IPS-NIHi7 (cell line): ENCODE measurements at regions not wholly inside any gene's neighbourhood (a gene's known extent, or its start where the extent isn't known, plus 50 kb on each side); places are given as distances from the start of the nearest gene placed in this dataset.
"Not testable (repeated sequence)": the region's sequence is repeated elsewhere in the genome, so short reads cannot be mapped to it uniquely, and the experiment has no call there.

Source experiments
- DNase-seq: peaks from one replicate; pipeline ENCODE4 v3.0.0; 2012; ENCODE audit warnings: mixed read lengths; ENCODE audit errors: extremely low spot score

GRCh38 chr4:28469387-28469786, 1608.7 kb downstream of the STIM2 start:
- DNase-seq = no peak

GRCh38 chr4:28469886-28470285, 1609.2 kb downstream of the STIM2 start:
- DNase-seq = no peak

- DNase-seq = no peak
Observed at GRCh38 chr4:28475381-28475780, 1614.7 kb downstream of the STIM2 start.

DNA sequence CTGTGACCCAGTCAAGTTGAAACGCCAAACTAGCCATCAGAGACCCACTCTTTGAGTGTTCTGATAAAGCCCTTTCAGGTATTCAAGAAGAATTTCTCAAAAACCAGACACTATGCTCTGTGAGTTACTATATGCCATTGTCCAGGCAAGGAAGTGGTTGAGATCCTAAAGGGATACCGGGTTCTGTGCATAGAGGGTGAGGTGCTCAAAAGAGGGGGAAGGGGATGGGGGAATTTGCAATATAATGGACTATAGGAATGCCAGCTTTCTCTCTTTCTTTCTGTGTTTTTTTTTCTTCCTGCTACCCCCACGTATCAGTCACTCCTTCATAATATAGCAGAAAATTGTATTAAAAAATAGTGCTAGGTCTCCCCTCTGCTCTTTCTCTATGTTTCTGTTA, 1619.0 kb downstream of the STIM2 start:
- DNase-seq = no peak

DNA sequence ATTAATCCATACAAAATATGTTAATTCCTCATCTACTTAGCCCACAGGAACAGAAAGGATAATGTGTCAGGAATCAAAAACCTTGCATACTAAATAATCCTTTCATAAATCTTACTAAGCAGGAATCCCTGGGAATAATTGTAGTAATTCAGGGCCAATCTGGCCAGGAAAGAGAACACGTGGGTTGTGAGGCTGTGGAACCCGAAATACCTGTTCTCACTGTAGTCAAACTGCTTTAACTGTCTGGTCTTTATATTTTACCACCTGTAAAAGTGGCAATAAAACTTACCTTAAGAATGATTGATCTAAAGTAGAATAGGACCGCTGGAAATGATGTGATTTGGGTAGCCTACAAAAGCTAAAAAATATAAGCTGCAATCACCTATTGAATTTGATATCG, 1620.9 kb downstream of the STIM2 start:
- no peak for DNase-seq

DNA sequence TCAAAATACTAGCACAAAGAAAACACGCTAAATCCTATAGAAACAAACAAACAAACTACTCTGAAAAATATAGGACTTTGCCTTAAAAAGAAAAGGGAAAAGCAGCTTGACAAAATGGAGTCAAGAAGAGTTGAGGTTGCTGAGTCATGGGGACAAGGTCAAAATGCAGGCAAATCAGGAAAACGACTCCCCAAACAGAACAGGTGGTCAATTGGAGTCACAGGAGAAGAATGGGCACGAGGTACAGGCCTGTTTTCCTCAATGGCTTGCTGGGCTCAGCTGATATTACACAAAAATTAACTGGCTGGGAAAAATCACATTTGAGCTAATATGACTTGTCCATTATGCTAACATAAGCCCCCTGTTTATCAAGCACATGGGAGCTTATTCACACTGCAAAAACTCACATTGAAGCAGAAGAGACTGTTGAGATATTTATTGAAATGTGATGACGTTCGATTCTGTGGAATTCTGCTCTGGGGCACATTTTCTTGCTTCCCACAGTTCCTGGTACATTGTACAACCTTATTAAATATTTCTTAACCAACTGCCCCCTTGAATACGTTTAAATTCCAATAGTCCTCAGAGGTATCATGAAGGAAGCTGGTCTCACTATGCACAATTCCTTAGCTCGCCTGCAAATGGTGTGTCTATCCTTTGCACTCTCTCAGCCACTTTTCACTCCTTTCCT, 1622.1 kb downstream of the STIM2 start:
- no peak for DNase-seq

DNA sequence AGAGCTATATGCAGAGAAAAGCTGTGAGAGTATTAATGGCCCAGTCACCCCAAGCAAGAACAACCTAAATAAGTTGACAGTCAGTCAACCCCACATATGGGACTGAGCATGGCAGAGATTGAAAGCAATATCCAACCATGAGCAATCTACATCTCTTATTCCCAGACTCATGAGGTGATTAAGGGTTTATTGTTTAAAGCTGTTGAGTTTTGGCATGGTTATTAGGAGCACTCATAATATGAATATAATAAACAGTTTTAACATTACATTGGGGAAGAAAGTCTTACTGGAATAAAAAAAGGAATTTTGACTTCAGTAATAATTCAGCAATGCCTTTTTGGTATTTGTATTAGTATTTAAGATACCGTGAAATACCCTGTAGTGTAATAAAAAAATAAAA, 1627.4 kb downstream of the STIM2 start:
- no peak for DNase-seq

DNA sequence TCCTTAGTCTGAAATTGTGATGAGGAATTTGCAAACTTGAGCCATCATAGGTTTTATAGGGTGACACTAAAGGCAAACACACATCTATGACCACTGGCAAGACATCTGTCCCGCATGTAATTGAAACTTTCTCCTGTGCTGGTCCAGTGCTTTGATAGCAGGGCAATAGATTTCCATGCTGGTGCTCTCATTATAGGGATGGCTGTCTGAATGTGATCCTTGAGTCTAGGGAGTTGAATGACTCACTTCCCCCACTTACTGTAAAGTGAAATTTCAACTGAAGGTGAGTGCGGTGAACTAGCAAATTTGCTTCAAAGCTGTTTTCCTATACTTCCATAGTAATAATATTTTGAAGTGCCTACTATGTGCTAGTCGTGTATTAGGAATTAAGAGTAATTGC, 1630.0 kb downstream of the STIM2 start:
- peak; percentile 14 for DNase-seq

GRCh38 chr4:28505064-28505463, 1644.4 kb downstream of the STIM2 start:
- DNase-seq = no peak

GRCh38 chr4:28508636-28509035, 1648.0 kb downstream of the STIM2 start:
- no peak for DNase-seq

DNA sequence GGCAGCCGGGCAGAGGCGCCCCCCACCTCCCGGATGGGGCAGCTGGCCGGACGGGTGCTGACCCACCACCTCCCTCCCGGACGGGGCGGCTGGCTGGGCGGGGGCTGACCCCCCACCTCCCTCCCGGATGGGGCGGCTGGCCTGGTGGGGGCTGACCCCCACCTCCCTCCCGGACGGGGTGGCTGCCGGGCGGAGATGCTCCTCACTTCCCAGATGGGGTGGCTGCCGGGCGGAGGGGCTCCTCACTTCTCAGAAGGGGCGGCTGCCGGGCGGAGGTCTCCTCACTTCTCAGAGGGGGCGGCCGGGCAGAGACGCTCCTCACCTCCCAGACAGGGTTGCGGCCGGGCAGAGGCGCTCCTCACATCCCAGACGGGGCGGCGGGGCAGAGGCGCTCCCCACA, 1654.1 kb downstream of the STIM2 start:
- DNase-seq = not testable (repeated sequence)

- no peak for DNase-seq
Observed at GRCh38 chr4:28518561-28519165, 1658.0 kb downstream of the STIM2 start.

GRCh38 chr4:28523681-28524190, 1663.1 kb downstream of the STIM2 start:
- DNase-seq = no peak

- no peak for DNase-seq
Observed at GRCh38 chr4:28536124-28536523, 1675.5 kb downstream of the STIM2 start.

GRCh38 chr4:28545986-28546385, 1685.3 kb downstream of the STIM2 start:
- DNase-seq = no peak

DNA sequence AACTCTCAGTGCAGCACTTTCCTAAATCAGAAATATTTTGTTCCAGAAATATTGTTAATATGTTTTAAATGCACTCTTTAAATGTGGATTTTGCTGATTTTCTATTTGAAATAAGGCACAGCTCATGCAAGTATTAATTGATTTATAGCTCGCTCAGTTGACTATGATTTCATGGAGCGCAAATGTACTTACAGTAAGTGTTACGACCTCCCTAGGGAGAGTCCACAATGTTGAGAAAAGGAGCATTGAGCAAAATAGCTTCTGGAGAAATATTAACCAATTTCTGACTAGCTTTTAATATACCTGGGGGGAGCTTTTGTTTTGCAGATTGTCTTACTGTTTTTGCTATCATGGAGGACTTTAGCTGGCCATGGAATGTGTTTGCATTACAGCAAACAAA, 1687.5 kb downstream of the STIM2 start:
- no peak for DNase-seq

DNA sequence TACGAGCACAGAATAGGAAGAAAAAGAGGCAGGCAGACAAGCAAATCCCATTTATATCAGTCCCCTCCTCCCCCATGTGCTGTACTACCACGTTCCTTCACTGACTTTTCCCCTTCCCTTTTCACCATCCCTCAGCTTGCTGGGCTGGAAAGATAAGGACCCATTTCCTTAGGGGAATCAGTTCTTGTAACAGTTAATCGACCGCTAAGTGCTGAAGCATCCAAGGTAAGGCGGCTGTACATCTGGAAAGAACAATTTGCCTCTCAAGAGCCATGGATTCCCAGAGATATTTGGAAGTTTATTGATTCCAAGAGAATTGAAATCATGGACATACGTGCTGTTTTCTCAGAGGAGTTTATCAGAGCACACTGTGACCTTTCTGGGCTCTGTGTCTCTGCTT, 1688.0 kb downstream of the STIM2 start:
- peak; percentile 20 for DNase-seq

DNA sequence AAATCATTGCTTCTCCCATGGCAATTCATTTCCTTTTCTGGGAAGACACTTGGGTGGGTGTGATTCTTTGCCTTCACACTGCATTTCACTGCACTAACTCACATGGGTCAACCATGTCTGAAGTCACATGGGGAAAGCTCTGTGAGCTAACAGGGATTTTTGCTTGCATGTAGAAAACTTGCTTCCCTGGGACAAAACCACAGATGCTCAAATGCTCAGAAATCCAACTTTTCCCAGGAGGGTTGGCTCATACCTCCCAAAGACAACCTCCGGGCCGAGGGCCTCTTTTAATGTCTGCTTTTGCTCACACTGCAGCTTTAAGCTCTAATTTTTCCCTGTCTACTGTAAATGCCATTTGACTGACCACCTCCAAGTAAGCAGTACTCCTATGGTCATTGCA, 1695.2 kb downstream of the STIM2 start:
- no peak for DNase-seq

DNA sequence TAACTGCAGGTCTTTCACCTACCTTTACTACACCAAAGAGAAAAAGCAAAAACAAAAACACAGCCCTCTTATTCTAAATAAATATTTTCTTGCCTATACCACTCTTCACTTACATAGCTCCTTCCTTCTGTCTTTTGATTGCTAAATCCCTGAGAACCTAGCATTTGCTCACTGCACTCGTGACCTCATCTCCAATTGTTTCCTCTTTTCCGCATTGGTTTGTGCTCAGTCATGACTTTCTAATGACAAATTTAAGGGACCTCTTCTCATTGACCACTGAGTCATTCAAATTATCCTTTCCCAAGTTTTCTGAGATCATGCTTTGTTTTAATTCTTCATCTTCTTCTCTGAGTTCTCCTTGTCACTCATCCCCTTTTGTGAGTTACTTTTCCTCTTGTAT, 1697.1 kb downstream of the STIM2 start:
- no peak for DNase-seq

- no peak for DNase-seq
Observed at GRCh38 chr4:28558895-28559294, 1698.3 kb downstream of the STIM2 start.

GRCh38 chr4:28562913-28563312, 1702.3 kb downstream of the STIM2 start:
- DNase-seq = no peak

DNA sequence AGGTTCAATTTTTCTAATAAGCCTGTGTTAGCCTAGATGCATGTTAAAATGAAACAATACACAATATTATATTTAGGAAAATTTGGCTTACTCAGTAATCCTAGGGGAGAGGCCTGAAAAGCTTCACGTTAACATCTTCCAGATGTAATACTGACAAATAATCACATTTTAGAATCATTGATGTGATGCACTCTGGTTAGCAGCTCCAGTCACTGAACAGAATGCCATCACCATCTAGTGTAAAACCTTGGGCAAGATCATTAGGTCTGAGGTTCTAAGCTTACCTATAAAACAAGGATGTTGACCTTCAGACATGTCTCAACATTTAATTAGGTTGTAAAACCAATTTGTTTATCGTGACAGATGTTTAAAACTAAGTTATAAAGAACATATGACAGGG, 1704.8 kb downstream of the STIM2 start:
- DNase-seq = no peak

- no peak for DNase-seq
Observed at GRCh38 chr4:28600958-28601357, 1740.3 kb downstream of the STIM2 start.

GRCh38 chr4:28621591-28621990, 1761.0 kb downstream of the STIM2 start:
- no peak for DNase-seq
